MCF 10A (cell line): ENCODE measurements at regions not wholly inside any gene's neighbourhood (a gene's known extent, or its start where the extent isn't known, plus 50 kb on each side); places are given as distances from the start of the nearest gene placed in this dataset.

Source experiments
- BruUV-seq: library from RNA; stranded (reverse); fragments of 400-500 nt; replicated peaks from 2 replicates; lab custom pipeline; 2021; lab: Mats Ljungman, UMichigan
- CTCF ChIA-PET: fragments of 300-600 bp; sonication (Branson Sonifier 250); formaldehyde crosslinking; extraction: SDS; loops from one replicate; lab custom pipeline; 2021; ENCODE audit warnings: antibody characterized with exemption, inconsistent platforms; lab: Yijun Ruan, JAX
- POLR2A ChIA-PET: fragments of 300-600, 350-650 bp; sonication (Branson Sonifier 250); formaldehyde crosslinking; extraction: SDS; loops from one replicate; lab custom pipeline; 2020; ENCODE audit warnings: antibody characterized with exemption, inconsistent platforms; lab: Yijun Ruan, JAX
- DNase-seq: peaks from one replicate; pipeline ENCODE4 v3.0.0-alpha.2; 2018; ENCODE audit not compliant: unreplicated experiment
- H3K27ac Mint-ChIP-seq: one replicate; pipeline ENCODE4 v1.8.0; 2022; ENCODE audit warnings: mild to moderate bottlenecking, low read depth, mixed read lengths; ENCODE audit not compliant: unreplicated experiment
- H3K27me3 Mint-ChIP-seq: one replicate; pipeline ENCODE4 v1.8.0; 2022; ENCODE audit warnings: mixed read lengths; ENCODE audit not compliant: insufficient read depth, unreplicated experiment
- H3K36me3 Mint-ChIP-seq: one replicate; pipeline ENCODE4 v1.8.0; 2022; ENCODE audit warnings: mild to moderate bottlenecking, moderate library complexity, mixed read lengths; ENCODE audit not compliant: insufficient read depth, unreplicated experiment
- H3K4me1 Mint-ChIP-seq: one replicate; pipeline ENCODE4 v1.8.0; 2022; ENCODE audit warnings: mixed read lengths; ENCODE audit not compliant: insufficient read depth, unreplicated experiment
- H3K4me3 Mint-ChIP-seq: one replicate; pipeline ENCODE4 v1.8.0; 2022; ENCODE audit warnings: mild to moderate bottlenecking, moderate library complexity, mixed read lengths; ENCODE audit not compliant: unreplicated experiment
- H3K9me3 Mint-ChIP-seq: one replicate; pipeline ENCODE4 v1.8.0; 2022; ENCODE audit warnings: mixed read lengths; ENCODE audit not compliant: unreplicated experiment
- CTCF ChIP-seq: fragments of 200-600 bp; IDR thresholded peaks from one replicate; pipeline ENCODE4 v1.8.0; 2022; ENCODE audit warnings: antibody characterized with exemption, mild to moderate bottlenecking; ENCODE audit not compliant: unreplicated experiment
- intact Hi-C: fragments of 100-400 bp; cut with micrococcal nuclease; formaldehyde crosslinking; loops from 2 replicates; pipeline ENCODE4 v1.14.1; 2022

- Mint-ChIP-seq H3K4me1 (peaks cover 11% of the 10 kb centered on the region), H3K27me3 (no peaks in the 10 kb centered on the region), H3K4me3 (no peak overlapping the region), H3K36me3 (no peaks in the 10 kb centered on the region), H3K27ac (no peak overlapping the region), H3K9me3 (no peaks in the 10 kb centered on the region)
- no peak for DNase-seq
- CTCF ChIA-PET = interaction anchor here (0.6 kb wide), 1 partner anchor 1393 kb away, joined by 3 read pairs; no protein-coding TSS in a partner anchor
- TF ChIP-seq CTCF = no peak
- intact Hi-C loops = no loop called here
- BruUV-seq = no TSS peak
- POLR2A ChIA-PET = no interaction called here
These were observed 433.3 kb upstream of the SPHKAP start for GRCh38 chr2:228614741-228615140.

- Mint-ChIP-seq H3K36me3 (no peaks in the 10 kb centered on the region), H3K9me3 (no peaks in the 10 kb centered on the region), H3K4me1 (peaks cover 11% of the 10 kb centered on the region), H3K4me3 (no peak overlapping the region), H3K27ac (no peak overlapping the region), H3K27me3 (no peaks in the 10 kb centered on the region)
- no TSS peak for BruUV-seq
- TF ChIP-seq CTCF = no peak
- intact Hi-C loops = no loop called here
- DNase-seq = peak; percentile 85
- CTCF ChIA-PET = interaction anchor here (1.1 kb wide), 1 partner anchor 564 kb away, joined by 3 read pairs; no protein-coding TSS in a partner anchor
- POLR2A ChIA-PET = interaction anchor here (0.8 kb wide), 1 partner anchor 105 kb away, joined by 3 read pairs; no protein-coding TSS in a partner anchor
These were observed 431.8 kb upstream of the SPHKAP start for GRCh38 chr2:228613133-228613850.

- H3K36me3 Mint-ChIP-seq = no peaks in the 10 kb centered on the region
- no peaks in the 10 kb centered on the region for H3K27me3 Mint-ChIP-seq
- intact Hi-C loops = no loop called here
- DNase-seq = no peak
- BruUV-seq = no TSS peak
- TF ChIP-seq CTCF = no peak
- ChIA-PET POLR2A (interaction anchor here (0.6 kb wide), 2 partner anchors 20 to 799 kb away, joined by 3 read pairs; no protein-coding TSS in a partner anchor), CTCF (no interaction called here)
- no peak overlapping the region for H3K27ac Mint-ChIP-seq
- H3K9me3 Mint-ChIP-seq = no peaks in the 10 kb centered on the region
- H3K4me1 Mint-ChIP-seq = peaks cover 11% of the 10 kb centered on the region
- no peak overlapping the region for H3K4me3 Mint-ChIP-seq
These were observed 429.7 kb upstream of the SPHKAP start for GRCh38 chr2:228611171-228611570.

- Mint-ChIP-seq H3K4me1 (peaks cover 6% of the 10 kb centered on the region), H3K27me3 (no peaks in the 10 kb centered on the region), H3K36me3 (no peaks in the 10 kb centered on the region), H3K9me3 (no peaks in the 10 kb centered on the region), H3K4me3 (no peak overlapping the region), H3K27ac (no peak overlapping the region)
- BruUV-seq = no TSS peak
- intact Hi-C loops = no loop called here
- no peak for DNase-seq
- CTCF ChIA-PET = interaction anchor here (0.7 kb wide), 2 partner anchors 26 to 541 kb away, joined by 3 to 5 read pairs; no protein-coding TSS in a partner anchor
- TF ChIP-seq CTCF = no peak
- POLR2A ChIA-PET = no interaction called here
These were observed 420.8 kb upstream of the SPHKAP start for GRCh38 chr2:228602288-228602687.
